WTC11 (cell line): ENCODE measurements at regions not wholly inside any gene's neighbourhood (a gene's known extent, or its start where the extent isn't known, plus 50 kb on each side); places are given as distances from the start of the nearest gene placed in this dataset.

Experiments
- CTCF ChIP-seq: fragments of 200-600 bp; IDR thresholded peaks from 2 replicates; pipeline ENCODE4 v1.8.0; 2022; ENCODE audit warnings: antibody characterized with exemption
- JUN ChIP-seq: sonication (generic); formaldehyde crosslinking; IDR thresholded peaks from 2 replicates; pipeline ENCODE4 v1.8.0; 2023; ENCODE audit warnings: mild to moderate bottlenecking, missing genetic modification reagents

GRCh38 chr6:65786815-65787214 lies 79.8 kb upstream of the EYS start:
- TF ChIP-seq CTCF (no peak), JUN (no peak)
